ENCODE measurements at regions not wholly inside any gene's neighbourhood (a gene's known extent, or its start where the extent isn't known, plus 50 kb on each side); places are given as distances from the start of the nearest gene placed in this dataset.
"Not testable (repeated sequence)": the region's sequence is repeated elsewhere in the genome, so short reads cannot be mapped to it uniquely, and the experiment has no call there.

- H3K27me3 Mint-ChIP-seq (ENCODE audit: insufficient read depth, low read depth, poor library complexity), result peaks cover 1% of the 10 kb centered on the region
Observed at GRCh38 chr1:157249326-157249725, 111.1 kb upstream of the ETV3 start.

GRCh38 chr1:157247764-157248049 lies 109.5 kb upstream of the ETV3 start:
- H3K79me2 ChIP-seq (replicated peaks; ENCODE audit: insufficient read depth); H3K4me3 Mint-ChIP-seq; ATAC-seq; DNase-seq (ENCODE audit: low spot score); H3K27me3 Mint-ChIP-seq (ENCODE audit: insufficient read depth, low read depth, poor library complexity); H3K36me3 Mint-ChIP-seq (ENCODE audit: low read depth); H3K4me1 Mint-ChIP-seq; H4K20me1 ChIP-seq (replicated peaks; ENCODE audit: insufficient read depth); H3K4me1 ChIP-seq (ENCODE audit: insufficient read depth); H2AFZ ChIP-seq; H3F3A ChIP-seq (replicated peaks; ENCODE audit: low read depth); H3K4me3 ChIP-seq; H3K36me3 ChIP-seq (ENCODE audit: insufficient read depth); H3K27ac Mint-ChIP-seq; H3K4me2 ChIP-seq; H3K27me3 ChIP-seq (ENCODE audit: insufficient read depth); H3K27ac ChIP-seq (ENCODE audit: low read depth); H3K9me2 ChIP-seq (ENCODE audit: insufficient read depth): not testable (repeated sequence)
- peaks cover 14% of the 10 kb centered on the region for H3K9me3 Mint-ChIP-seq

More at GRCh38 chr1:157249326-157249725, 111.1 kb upstream of the ETV3 start:
- no peaks in the 10 kb centered on the region for H3K9me2 ChIP-seq (ENCODE audit: insufficient read depth)
- peaks cover 9% of the 10 kb centered on the region for H3K36me3 ChIP-seq (ENCODE audit: insufficient read depth)
- no peak overlapping the region for H3K4me2 ChIP-seq
- Mint-ChIP-seq H3K36me3 (ENCODE audit: low read depth) (peaks cover 19% of the 10 kb centered on the region), H3K4me1 (no peaks in the 10 kb centered on the region), H3K27ac (no peak overlapping the region), H3K4me3 (no peak overlapping the region), H3K9me3 (peaks cover 25% of the 10 kb centered on the region)
- H3K27me3 ChIP-seq (ENCODE audit: insufficient read depth), result no peaks in the 10 kb centered on the region
- H3K4me3 ChIP-seq, result no peak overlapping the region
- no peak for DNase-seq (ENCODE audit: low spot score)
- H3K27ac ChIP-seq (ENCODE audit: low read depth), result no peak overlapping the region
- H3F3A ChIP-seq (replicated peaks; ENCODE audit: low read depth), result no peaks in the 10 kb centered on the region
- no peak for TF ChIP-seq EZH2phosphoT487 (IDR thresholded peaks at IDR 0.05; ENCODE audit: unreplicated experiment)
- no peak for TF ChIP-seq EZH2 (IDR thresholded peaks at IDR 0.05; ENCODE audit: low read depth, unreplicated experiment)
- no peak for TF ChIP-seq NANOG (IDR thresholded peaks at IDR 0.05; ENCODE audit: borderline replicate concordance)
- TF ChIP-seq CTCF (conservative IDR thresholded peaks at IDR 0.05; ENCODE audit: low read depth in 2 of 2), result no peak
- TF ChIP-seq JUNB (IDR thresholded peaks at IDR 0.05; ENCODE audit: unreplicated experiment), result no peak
- H3K4me1 ChIP-seq (ENCODE audit: insufficient read depth), result no peaks in the 10 kb centered on the region
- no peak overlapping the region for H2AFZ ChIP-seq
- ATAC-seq, result no peak
- H4K20me1 ChIP-seq (replicated peaks; ENCODE audit: insufficient read depth), result no peaks in the 10 kb centered on the region
- H3K79me2 ChIP-seq (replicated peaks; ENCODE audit: insufficient read depth), result no peaks in the 10 kb centered on the region

GRCh38 chr1:157247005-157247763 lies 109.0 kb upstream of the ETV3 start:
- Mint-ChIP-seq H3K4me3 (no peak overlapping the region), H3K4me1 (no peaks in the 10 kb centered on the region), H3K27ac (no peak overlapping the region), H3K9me3 (peaks cover 9% of the 10 kb centered on the region; the same call in 2 of the 3 replicates), H3K27me3 (ENCODE audit: insufficient read depth, low read depth, poor library complexity) (peaks cover 1% of the 10 kb centered on the region), H3K36me3 (ENCODE audit: low read depth) (no peaks in the 10 kb centered on the region; the same call in 2 of the 3 replicates)
- Histone ChIP-seq H3K79me2 (replicated peaks; ENCODE audit: insufficient read depth) (no peaks in the 10 kb centered on the region), H3K4me1 (ENCODE audit: insufficient read depth) (no peaks in the 10 kb centered on the region), H3K36me3 (ENCODE audit: insufficient read depth) (no peaks in the 10 kb centered on the region), H4K20me1 (replicated peaks; ENCODE audit: insufficient read depth) (no peaks in the 10 kb centered on the region), H3K4me3 (no peak overlapping the region), H3F3A (replicated peaks; ENCODE audit: low read depth) (no peaks in the 10 kb centered on the region), H3K27ac (ENCODE audit: low read depth) (no peak overlapping the region), H3K9me2 (ENCODE audit: insufficient read depth) (no peaks in the 10 kb centered on the region), H3K4me2 (no peak overlapping the region), H3K27me3 (ENCODE audit: insufficient read depth) (no peaks in the 10 kb centered on the region), H2AFZ (no peak overlapping the region)
- TF ChIP-seq ZNF462 (CRISPR knock-in tag; IDR thresholded peaks at IDR 0.05) (no peak), NANOG (IDR thresholded peaks at IDR 0.05; ENCODE audit: borderline replicate concordance) (no peak)
- DNase-seq (ENCODE audit: low spot score) (no peak), ATAC-seq (no peak)
